GM21717 (cell line): ENCODE measurements at regions not wholly inside any gene's neighbourhood (a gene's known extent, or its start where the extent isn't known, plus 50 kb on each side); places are given as distances from the start of the nearest gene placed in this dataset.
"Not testable (repeated sequence)": the region's sequence is repeated elsewhere in the genome, so short reads cannot be mapped to it uniquely, and the experiment has no call there.

ENCODE experiments used
- ATAC-seq: cut with Tn5 transposase; IDR thresholded peaks from one replicate; pipeline ENCODE4 v1.9.1; 2021; ENCODE audit warnings: mild to moderate bottlenecking, moderate library complexity; ENCODE audit not compliant: unreplicated experiment

GRCh38 chrX:65451663-65452062, 82.9 kb downstream of the LAS1L start:
- peak; percentile 63 for ATAC-seq

DNA sequence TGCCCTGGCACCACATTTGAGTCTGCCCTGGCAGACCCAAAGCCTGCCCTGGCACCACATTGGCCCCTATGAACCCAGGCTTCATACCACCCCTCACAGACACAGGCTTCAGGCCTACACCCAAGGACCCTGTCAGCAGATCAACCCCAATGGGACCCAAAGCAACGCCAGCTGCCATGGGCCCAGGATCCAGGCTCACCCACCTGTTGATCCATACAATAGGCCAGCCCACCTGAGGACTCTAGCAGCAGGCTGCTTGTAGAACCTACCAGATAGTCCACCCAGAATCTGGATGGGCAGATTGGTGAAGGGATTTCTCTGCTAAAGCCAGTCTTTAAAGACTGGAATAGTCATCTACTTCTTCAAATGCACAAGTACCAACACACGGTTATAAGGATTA, 114.4 kb downstream of the LAS1L start:
- ATAC-seq = no peak

- ATAC-seq = not testable (repeated sequence)
Observed at GRCh38 chrX:65407662-65408061, 126.9 kb downstream of the LAS1L start.

- ATAC-seq = no peak
Observed at GRCh38 chrX:65407157-65407626, 127.4 kb downstream of the LAS1L start.

DNA sequence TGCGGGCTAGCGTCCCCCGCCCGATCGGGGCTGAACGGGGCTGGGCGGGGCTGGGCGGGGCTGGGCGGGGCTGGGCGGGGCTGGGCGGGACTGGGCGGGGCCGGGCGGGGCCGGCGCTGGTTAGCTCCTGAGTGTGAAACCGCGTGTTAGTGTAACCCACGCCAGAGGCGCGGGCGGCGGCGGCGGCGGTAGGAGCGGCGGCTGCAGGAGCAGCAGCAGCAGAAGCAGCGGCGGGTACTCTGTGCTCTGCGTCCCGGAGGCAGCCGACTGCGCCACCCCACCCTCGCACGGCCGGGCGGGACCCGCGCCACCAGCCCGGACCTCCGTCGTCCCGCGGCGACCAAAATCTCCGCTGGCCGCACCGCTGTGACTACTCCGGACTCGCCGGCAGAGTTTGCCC, 128.1 kb downstream of the LAS1L start:
- no peak for ATAC-seq

DNA sequence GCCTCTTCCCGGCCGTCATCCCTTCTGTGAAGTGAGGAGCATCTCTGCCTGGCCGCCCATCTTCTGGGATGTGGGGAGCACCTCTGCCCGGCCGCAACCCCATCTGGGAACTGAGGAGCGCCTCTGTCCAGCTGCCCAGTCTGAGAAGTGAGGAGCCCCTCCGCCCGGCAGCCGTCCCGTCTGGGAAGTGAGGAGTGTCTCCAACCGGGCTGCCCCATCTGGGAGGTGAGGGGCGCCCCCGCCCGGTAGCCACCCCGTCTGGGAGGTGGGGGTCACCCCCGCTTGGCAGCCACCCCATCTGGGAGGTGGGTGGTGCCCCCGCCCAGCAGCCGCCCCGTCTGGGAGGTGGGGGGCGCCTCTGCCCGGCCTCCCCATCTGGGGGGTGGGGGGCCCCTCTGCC, 142.3 kb downstream of the LAS1L start:
- ATAC-seq = no peak

DNA sequence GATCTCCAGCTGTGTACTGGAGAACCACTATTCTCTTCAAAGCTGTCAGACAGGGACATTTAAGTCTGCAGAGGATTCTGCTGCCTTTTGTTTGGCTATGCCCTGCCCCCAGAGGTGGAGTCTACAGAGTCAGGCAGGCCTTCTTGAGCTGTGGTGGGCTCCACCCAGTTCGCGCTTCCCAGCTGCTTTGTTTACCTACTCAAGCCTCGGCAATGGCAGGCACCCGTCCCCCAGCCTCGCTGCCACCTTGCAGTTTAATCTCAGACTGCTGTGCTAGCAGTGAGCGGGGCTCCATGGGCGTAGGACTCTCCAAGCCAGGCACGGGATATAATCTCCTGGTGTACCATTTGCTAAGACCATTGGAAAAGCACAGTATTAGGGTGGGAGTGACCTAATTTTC, 145.5 kb downstream of the LAS1L start:
- not testable (repeated sequence) for ATAC-seq
